ENCODE measurements at regions not wholly inside any gene's neighbourhood (a gene's known extent, or its start where the extent isn't known, plus 50 kb on each side); places are given as distances from the start of the nearest gene placed in this dataset.

- TF ChIP-seq EZH2 (IDR thresholded peaks at IDR 0.05), result no peak
- TF ChIP-seq POLR2AphosphoS5 (IDR thresholded peaks at IDR 0.05; ENCODE audit: borderline replicate concordance, low read depth, low read length), result no peak
Measured at GRCh38 chr9:80538976-80539375, 967.2 kb downstream of the TLE4 start.
